DMS153 (cell line): ENCODE measurements at regions not wholly inside any gene's neighbourhood (a gene's known extent, or its start where the extent isn't known, plus 50 kb on each side); places are given as distances from the start of the nearest gene placed in this dataset.

Experiments
- DNase-seq: peaks from one replicate; lab custom pipeline; 2025; lab: John Stamatoyannopoulos, UW

DNA sequence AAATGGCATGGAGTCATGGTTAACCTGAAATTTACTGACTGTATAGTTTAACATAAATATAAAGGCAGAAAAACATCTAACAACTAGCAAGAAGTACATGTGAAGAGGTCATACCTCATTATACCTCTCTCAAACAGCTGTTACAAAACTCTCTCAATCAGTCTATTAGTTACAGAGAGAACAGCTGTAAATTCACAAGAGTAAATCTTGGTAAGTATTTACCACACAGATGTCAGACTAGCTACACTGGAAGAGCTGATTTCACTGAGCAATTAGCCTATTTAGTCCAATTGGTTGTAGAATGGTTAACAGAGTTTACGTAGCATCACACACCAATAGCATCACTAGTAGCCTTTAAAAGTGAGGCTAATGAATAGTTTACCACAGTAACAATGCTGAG lies 463.4 kb upstream of the USP15 start:
- DNase-seq: no peak

DNA sequence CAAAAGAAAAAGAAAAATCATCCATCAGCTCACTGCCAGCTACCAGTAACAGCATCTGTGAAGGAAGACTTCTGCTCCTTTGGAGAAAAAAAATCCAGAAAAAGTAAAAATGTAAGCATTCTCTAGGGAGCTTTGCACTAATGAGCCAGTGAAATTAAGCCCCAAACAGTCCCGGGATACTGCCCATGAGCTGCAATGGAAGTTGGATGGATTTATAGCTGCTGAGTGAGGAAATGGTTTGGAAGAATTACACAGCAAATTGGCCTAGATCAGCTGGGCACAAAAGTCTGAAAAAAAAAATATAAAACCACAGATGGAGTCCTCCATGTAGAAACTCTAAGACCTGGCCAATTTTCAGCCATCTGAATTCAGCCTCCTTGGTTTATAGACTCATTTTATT lies 462.9 kb upstream of the USP15 start:
- DNase-seq: no peak

DNA sequence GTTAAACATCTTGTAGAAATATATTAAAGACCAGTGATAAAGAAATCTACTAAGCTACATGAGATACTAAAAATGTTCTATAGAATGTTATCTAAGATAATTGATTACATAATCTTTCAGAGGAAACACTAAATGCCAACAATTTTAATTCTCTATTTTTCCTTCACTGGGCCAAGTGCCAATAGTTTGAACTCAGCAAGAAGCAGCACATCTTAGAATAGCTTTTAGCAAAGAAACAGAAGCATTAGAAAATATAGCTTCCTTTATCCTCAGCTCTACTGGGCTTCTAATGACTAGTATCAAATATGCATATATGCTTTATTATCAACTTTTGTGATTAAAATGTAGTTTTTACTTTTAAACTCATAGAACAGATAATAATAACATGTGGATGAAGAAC lies 461.4 kb upstream of the USP15 start:
- DNase-seq: no peak

DNA sequence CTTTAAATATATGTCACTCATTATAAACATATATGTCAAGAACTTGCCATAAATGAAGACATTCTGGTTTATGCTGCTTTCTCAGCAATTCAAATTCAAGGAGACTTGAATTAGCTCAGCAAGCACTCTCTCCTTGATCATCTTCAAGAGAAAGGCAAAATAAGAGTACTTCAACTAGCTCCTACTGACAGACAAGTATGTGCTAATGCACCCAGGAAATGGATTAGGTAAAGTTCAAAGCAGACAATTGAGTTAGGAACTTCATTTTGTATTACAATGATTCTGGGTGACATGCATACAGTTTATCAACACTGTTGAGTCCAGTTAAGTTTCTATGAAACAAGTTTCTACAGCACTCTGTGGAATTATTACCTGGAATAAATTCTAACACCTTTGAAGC lies 455.9 kb upstream of the USP15 start:
- no peak for DNase-seq

DNA sequence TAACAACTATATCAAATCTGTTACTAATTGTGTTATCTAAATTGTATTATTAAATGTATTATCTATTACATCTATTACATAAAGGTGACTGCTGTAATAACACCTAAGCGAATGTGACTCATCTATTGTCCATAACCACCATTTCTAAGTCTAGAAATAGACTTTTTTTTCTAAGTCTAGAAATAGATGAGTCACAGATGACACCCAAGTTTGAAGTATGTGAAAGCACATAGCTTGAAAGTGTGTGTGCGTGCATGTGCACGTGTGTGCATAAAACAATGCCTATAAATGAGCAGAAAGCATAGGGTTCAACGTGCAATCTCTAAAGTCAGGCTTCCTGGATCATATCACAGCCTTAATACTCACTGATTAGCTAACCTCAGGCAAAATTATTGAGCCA lies 451.3 kb upstream of the USP15 start:
- no peak for DNase-seq

DNA sequence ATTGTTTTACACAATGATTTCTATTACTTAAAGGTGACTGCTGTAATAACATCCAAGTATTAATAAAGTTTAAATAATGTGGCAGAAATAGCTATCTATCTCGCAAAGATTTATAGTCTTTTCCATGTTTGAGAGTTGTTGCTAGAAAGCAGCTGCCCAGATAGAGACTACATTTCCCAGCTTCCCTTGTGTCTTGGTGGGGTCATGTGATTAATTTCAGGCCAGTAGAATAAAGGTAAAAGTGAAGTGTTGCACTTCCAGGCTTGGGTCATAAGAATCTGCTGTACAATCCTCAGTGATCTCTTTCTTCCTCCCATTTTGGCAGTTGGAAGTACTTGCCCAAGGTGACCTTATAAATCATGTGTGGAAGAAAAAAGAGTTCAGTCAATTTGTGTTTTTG lies 449.7 kb upstream of the USP15 start:
- DNase-seq: no peak

DNA sequence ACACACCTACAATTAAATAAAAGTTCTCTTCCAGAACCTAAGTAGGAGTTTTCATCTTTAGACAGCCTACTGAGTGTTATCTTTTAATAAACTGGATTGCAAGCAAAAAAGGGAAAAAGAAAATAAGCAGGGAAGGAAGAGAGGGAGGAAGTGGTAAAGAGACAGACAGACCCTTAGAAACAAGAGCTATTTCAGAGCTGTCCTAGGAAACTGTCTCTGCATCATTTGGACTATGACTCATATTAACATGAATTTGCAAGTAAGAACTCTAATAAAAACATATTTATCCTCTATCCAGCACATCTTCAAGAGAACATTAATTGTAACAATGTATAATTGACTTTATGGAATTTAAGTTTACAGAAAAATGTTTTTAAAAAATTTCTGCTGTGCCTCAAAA lies 438.8 kb upstream of the USP15 start:
- no peak for DNase-seq

DNA sequence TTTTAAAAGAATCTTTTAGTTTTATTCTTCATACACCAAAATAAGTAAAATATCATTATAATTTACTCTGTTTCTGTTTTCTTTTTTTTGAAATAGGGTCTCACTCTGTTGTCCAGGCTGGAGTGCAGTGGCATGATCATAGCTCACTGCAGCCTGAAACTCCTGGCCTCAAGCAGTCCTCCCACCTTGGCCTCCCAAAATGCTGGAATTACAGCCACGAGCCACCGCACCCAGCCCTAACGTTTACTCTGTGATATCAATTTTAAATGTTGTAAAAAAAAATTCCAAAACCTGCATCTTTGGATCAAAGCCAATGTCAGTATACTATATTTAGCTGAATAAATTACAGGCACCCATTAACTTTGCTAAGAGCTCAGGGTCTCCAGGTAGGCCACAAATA lies 437.1 kb upstream of the USP15 start:
- no peak for DNase-seq

DNA sequence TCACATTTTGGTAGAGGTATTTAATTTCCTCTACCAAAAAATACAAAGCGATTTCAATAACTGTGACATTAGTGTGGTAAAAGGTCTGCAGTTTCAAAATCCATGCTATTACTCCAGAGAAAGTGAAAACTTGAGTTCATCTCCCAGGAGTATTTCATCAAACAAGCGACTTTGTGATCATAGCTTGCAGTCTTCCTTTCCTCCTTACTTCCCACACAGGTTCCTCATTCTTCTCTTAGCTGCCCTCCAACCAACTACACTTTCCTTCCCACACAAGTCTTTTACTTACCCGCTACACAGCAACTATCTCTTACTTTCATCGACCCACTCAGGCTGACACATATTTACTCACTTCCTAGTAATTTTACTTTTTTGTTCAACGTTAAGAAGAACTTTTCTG lies 413.4 kb upstream of the USP15 start:
- no peak for DNase-seq

DNA sequence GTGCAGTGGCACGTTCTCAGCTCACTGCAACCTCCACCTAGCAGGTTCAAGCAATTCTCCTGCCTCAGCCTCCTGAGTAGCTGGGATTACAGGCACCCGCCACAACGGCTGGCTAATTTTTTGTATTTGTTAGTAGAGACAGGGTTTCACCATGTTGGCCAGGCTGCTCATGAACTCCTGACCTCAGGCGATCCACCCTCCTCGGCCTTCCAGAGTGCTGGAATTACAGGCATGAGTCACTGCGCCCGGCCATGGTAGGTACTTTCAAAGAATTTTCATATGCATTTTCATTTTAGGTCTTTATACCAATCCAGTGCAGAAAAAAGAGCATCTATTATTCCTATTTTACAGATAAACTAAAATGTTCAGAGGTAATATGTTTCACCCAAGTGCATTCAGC lies 411.3 kb upstream of the USP15 start:
- no peak for DNase-seq

DNA sequence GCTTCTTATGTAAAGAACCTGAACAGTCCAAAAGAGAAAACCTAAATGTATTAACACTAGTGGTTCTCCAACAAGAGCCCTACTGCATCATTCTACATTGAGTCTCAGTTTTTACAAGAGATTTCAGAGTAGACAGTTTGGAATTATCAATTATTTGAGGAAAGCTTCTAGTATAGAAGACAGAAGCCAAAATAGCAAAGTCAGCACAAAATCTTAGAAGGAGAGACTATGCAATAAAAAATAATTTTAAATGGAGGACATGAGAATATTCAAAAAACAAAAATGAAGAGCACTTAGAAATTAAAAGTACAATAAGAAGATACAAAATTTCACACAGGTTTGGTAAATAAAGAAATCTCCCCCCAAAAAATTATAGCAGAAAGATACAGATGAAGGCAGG lies 406.3 kb upstream of the USP15 start:
- no peak for DNase-seq

DNA sequence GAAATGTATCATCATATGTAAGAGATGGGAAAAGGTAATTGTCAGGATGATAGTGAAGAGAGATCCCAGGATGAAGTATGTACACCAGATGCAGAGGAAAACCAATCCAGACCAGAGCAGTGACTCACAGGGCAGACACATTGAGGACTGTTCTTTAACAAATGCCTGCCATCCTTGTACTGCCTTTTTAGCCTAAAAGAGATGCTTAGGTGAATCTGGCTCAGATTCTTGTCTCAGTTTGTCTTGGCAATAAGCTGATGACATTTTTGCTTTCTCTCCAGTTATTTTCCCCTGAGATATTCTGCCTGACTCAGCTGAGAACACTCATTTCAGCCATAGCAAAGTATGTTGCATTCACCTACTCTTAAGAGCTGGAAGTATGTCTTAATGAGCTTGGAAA lies 405.3 kb upstream of the USP15 start:
- no peak for DNase-seq

DNA sequence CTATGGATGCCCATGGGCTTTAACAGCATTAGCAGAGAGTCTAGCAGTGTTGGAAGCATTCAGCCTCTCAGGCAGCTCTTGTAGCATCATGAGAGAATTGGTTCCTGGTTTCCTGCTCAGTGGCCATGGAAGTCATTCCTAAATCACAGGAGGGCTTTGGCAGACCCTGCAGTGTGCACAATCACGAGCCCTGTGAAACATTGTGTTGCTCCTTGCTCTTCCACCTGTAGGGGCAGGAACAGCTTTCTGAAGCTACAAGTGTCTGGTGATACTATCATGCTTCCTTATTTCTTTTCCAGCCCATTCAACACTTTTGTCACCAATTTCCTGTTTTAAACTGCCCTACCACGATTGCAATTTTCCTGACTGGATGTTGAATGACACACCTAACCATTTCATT lies 402.2 kb upstream of the USP15 start:
- no peak for DNase-seq

DNA sequence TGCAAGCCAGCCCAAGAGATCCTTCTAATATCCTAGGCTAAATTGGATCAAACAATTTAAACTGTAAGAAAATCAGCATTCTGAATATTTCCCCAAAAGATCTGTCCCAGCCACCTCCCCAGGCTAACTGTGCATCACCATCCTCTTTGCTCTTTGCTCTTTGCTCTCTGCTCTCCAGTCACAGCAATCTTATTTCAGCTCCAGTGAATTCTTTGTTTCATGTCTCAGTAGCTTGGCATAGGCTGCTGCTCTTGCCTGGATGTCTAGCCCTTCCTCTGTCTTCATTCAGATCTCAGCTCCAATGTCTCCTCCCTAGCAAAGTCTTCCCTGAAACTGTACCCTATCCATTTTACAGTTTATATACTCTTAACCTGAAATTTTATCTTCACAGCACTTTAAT lies 399.8 kb upstream of the USP15 start:
- no peak for DNase-seq

DNA sequence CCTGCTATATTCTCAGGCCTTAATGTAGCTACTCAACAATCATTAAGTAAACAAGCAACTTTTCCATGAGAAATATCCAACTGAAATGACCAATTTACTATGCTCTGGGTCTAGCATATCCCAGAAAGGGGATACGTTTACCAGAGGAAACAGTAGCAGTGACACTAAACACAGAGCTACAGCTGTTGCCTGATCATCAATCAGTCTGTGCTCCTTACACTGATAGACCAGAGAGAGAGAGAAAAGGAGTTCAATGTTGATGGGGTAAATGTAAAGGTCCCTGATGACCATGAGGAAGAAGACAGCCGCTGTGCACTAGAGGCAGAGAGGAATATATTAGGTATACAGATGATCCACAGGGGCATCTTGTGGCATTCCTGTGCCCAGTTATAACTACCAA lies 397.2 kb upstream of the USP15 start:
- DNase-seq: no peak

DNA sequence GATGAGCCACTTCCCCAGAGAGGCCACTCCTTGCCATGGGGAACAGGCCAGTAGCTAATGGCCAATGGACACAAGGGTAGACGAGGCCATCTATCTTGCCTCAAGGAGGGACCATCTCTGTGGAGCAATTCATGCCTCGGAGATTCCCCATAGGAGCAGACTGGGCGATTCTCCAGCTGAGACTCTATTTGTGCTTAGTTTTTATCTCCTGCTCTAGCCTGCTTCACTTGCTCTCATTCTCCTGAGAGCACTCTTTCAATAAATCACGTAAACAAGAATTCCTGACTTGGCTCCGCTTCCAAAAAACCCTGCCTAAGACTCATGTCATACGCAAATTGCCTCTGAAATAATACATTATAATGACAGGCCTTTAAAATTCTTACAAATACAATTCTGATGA lies 396.4 kb upstream of the USP15 start:
- no peak for DNase-seq

DNA sequence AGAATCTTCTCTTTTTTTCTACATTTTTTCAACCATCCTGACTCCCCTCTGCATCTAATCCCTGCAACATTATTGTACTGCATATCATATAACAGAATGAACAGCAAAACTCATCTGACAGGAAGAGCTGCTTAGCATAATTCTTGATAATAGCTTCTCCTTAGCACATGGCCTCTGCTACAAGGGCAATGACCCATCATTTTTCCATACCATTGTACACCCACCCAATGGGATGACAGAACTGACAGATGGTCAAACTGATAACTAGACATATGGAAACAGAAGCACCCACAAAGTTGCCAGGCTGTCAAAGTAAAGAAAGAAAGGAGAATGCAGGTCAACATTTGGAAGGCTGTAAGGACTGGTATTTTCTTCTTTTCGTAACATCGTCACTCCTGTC lies 390.4 kb upstream of the USP15 start:
- no peak for DNase-seq

DNA sequence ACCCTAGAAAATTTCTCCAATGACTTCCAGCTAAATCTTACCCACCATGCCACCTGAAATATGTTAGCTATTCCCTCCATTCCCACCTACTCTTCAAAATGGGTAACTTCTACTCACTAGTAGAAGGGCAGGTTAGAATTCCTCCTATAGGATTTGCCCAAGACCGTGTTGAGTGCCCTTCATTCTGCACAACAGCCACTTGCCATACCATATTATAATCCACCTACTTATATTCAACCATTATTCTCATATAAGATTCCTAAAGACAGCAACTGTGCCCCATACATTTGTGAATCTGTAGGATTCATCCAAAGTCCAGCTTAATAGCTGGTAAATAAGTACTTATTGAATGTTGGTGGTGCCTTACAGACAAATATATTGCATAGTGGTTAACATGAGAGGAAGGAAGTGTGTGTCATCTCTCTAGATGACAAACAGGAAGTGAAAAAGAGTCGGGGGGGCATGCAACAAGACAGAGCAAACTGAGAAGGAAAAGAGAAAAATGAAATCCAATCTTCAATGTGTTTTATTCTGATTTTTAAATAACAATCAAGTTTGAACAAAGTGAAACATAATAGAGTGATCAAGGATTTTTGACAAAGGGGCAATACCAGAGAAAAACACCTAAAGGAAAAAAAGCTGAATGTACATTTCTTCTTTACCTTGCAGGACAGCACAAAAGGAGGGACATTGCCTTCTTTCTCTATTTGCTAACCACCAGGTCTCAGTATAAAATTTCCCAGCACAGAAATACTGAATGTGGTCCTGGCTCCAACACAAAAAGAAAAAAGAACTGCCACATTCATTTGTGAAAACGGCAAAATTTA lies 389.3 kb upstream of the USP15 start:
- DNase-seq: no peak

DNA sequence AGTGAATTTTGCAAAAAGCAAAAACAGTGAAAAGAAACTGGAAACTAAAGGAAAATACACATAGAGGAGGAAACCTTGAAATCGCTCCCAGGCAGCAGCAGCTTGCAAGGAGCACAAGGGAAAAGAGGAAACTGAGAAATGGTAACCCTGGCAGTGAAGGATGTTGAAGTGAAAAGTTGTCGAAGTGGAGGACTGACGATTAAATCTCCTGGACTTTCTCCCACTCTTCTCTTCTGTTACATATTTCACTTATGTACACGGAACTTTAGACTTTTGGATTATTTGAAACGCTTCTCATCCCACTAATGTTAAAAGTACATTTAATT lies 388.8 kb upstream of the USP15 start:
- DNase-seq: no peak

DNA sequence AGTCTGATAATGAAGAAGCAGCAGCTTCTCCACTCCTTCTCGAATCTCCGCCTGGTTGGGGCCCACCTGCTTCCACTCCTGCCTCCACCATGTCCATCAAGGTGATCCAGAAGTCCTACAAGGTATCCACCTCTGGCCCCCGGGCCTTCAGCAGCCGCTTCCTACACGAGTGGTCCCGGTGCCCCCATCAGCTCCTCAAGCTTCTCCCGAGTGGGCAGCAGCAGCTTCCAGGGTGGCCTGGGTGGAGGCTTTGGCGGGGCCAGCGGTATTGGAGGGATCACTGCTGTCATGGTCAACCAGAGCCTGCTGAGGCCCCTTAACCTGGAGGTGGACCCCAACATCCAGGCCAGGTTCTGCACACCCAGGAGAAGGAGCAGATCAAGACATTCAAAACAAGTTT lies 381.0 kb upstream of the USP15 start:
- DNase-seq: no peak

DNA sequence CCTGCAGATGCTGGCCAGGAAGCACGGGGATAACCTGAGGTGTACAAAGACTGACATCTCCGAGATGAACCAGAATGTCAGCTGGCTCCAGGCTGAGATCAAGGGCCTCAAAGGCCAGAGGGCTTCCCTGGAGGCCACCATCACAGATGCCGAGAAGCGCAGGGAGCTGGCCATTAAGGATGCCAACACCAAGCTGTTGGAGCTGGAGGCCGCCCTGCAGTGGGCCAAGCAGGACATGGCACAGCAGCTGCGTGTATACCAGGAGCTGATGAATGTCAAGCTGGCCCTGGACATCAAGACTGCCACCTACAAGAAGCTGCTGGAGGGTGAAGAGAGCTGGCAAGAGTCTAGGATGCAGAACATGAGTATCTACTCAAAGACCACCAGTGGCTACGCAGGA lies 380.0 kb upstream of the USP15 start:
- no peak for DNase-seq

DNA sequence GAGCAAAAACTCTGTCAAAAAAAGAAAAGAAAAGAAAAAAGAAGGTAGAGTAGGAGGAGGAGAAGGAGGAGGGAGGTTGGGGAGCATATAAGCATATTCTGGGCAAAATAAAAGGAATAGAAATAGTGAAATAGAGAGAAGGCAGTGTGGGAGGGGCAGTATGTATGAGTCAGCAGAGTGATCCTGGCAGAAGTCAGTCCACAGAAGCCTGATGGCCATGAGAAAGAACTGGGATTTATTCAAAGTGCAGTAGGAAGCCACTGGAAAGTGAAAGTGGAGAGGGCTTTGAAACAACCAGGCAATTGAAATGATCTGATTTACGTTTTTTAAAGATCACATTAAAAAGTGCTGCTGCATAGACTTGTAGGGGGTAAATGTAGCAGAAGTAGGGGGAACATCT lies 368.6 kb upstream of the USP15 start:
- no peak for DNase-seq

DNA sequence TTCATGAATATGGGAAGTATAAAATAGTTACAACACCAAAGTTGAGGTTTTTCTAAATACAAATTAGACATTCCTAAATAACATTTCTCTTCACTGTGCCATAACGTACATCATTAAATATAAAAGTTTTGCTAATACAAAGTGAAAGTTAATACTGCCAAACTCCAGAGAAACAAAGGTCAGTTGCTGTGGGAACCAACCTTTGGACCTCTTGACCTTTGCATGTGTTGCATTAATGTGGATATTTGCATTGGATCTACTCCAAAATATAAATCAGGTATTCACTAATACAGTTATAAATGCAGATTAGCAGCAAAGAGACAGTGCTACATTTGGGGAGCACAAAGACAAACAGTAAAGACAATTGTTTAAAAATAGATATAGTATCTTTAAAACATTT lies 366.0 kb upstream of the USP15 start:
- DNase-seq: no peak

DNA sequence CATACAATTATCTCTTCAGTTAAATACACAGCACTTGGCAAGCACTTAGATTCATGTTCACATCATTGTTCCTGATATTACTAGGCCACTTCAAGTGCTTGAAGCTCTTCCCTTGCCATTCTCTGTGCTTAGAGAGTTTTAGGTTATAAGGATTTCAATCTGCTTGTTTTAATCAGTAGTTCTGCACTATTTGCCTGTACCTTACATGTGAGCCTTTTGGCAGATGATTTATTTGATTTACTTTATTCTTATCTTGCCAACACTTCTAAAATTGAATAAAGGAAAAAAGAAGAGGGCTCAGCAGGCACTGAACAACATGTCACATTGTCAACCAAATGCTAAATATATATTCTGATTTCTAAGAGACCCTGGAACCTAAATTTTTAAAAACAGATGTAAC lies 363.8 kb upstream of the USP15 start:
- no peak for DNase-seq

DNA sequence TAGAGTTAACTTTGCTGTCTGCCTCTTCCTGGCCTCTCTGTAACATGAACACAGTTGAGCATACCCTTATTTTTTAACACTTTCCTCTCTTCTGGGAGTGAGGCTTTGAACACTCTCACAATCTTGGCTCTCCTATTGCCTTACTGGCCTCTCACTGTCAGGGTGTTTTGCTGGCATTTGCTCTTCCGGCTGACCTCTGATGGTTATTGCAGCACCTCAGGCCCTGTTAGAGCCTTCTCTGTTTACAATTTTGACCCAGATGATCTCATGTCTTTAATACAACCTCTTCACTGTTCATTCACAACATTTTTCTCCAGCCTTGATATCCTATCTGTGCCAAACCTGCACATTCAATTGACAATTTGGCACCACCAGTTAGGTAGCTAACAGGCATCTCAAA lies 357.8 kb upstream of the USP15 start:
- no peak for DNase-seq
